ENCODE measurements at regions not wholly inside any gene's neighbourhood (a gene's known extent, or its start where the extent isn't known, plus 50 kb on each side); places are given as distances from the start of the nearest gene placed in this dataset.

GRCh38 chr20:1741309-1742048 is 83.9 kb upstream of the SIRPG start:
- ChIA-PET CTCF (interaction anchor here (1.0 to 1.4 kb wide), 2 partner anchors 9 to 11 kb away, joined by 3 to 4 read pairs; no protein-coding TSS in a partner anchor), POLR2A (no interaction called here)
- no TSS peak for BruUV-seq (replicated peaks)
- H3K27me3 ChIP-seq (ENCODE audit: control insufficient read depth in 2 of 2, insufficient read depth in 2 of 2, low read length in 2 of 2) = peaks cover 3 to 16% of the 10 kb centered on the region in 2 experiments
- H3K4me3 ChIP-seq (replicated peaks in 1 of 3; ENCODE audit: insufficient read depth in 1 of 3, low read depth in 1 of 3, low read length in 3 of 3) = no peak overlapping the region
- H3K4me1 ChIP-seq (ENCODE audit: control insufficient read depth, extremely low read depth, insufficient read depth, low read length) = no peaks in the 10 kb centered on the region
- dilution Hi-C loops (cut with MboI; ENCODE audit: extremely low pct_ligation_motif_present, low sequenced_read_pairs) = no loop called here
- H3K79me2 ChIP-seq (ENCODE audit: control insufficient read depth, insufficient read depth, low read length) = no peaks in the 10 kb centered on the region
- no peak overlapping the region for H3K27ac ChIP-seq (ENCODE audit: insufficient read depth, low read depth, low read length)
- no peak overlapping the region for H2AFZ ChIP-seq (ENCODE audit: low read depth, low read length)
- DNase-seq (ENCODE audit: low read depth, low spot score) (no peak), FAIRE-seq (no peak)
- no peaks in the 10 kb centered on the region for H3K9me1 ChIP-seq (replicated peaks; ENCODE audit: control insufficient read depth, extremely low read depth, insufficient read depth, low read length)
- no peak overlapping the region for H3K4me2 ChIP-seq (ENCODE audit: insufficient read depth, low read length)
- H3K9me3 ChIP-seq (replicated peaks; ENCODE audit: control insufficient read depth, insufficient read depth, low read length) = no peaks in the 10 kb centered on the region
- TF ChIP-seq MAX (IDR thresholded peaks at IDR 0.05; ENCODE audit: insufficient read depth, insufficient read length) (no peak), POLR2A (IDR thresholded peaks at IDR 0.05; ENCODE audit: low read depth, low read length) (no peak), FOS (IDR thresholded peaks at IDR 0.05; ENCODE audit: borderline replicate concordance, insufficient read depth, low read length) (no peak), MYC (IDR thresholded peaks at IDR 0.05; ENCODE audit: low read depth, low read length) (no peak), CTCF (IDR thresholded peaks at IDR 0.05; ENCODE audit: extremely low read depth in 1 of 2, insufficient read depth in 1 of 2, low read depth in 1 of 2, low read length in 2 of 2) (no peak), JUN (IDR thresholded peaks at IDR 0.05; ENCODE audit: borderline replicate concordance, insufficient read depth, insufficient read length, low read depth) (no peak), GATA2 (IDR thresholded peaks at IDR 0.05; ENCODE audit: insufficient read depth, insufficient read length, low read depth, low read length) (no peak), POLR2AphosphoS5 (IDR thresholded peaks at IDR 0.05; ENCODE audit: insufficient read depth, low read depth, low read length) (no peak), EZH2 (IDR thresholded peaks at IDR 0.05; ENCODE audit: borderline replicate concordance, low read depth, low read length, severe bottlenecking) (no peak)
- no peaks in the 10 kb centered on the region for H3K36me3 ChIP-seq (ENCODE audit: control insufficient read depth in 2 of 2, extremely low read depth in 1 of 2, insufficient read depth in 2 of 2, low read length in 2 of 2)
- no peaks in the 10 kb centered on the region for H4K20me1 ChIP-seq (replicated peaks; ENCODE audit: control insufficient read depth, extremely low read depth, insufficient read depth, low read length)
- intact Hi-C loops (cut with micrococcal nuclease) = no loop called here
- H3K9ac ChIP-seq (replicated peaks; ENCODE audit: extremely low read depth, insufficient read depth, low read length) = no peak overlapping the region

All from endothelial cell of umbilical vein (primary cell).